GM10266 (cell line): ENCODE measurements at regions not wholly inside any gene's neighbourhood (a gene's known extent, or its start where the extent isn't known, plus 50 kb on each side); places are given as distances from the start of the nearest gene placed in this dataset.

Experiments used
- DNase-seq: peaks from one replicate; pipeline ENCODE4 v3.0.0; 2012; ENCODE audit errors: extremely low spot score
- CTCF ChIP-seq: IDR thresholded peaks from 2 replicates; pipeline ENCODE4 v1.5.1; 2012; ENCODE audit warnings: mild to moderate bottlenecking, low read depth; ENCODE audit not compliant: control insufficient read depth, insufficient read depth; ENCODE audit errors: missing control alignments

GRCh38 chrX:51834076-51834475 lies 59.3 kb upstream of the MAGED1 start:
- no peak for DNase-seq
- no peak for TF ChIP-seq CTCF

- no peak for DNase-seq
- no peak for TF ChIP-seq CTCF
Measured at GRCh38 chrX:51836823-51837222, 56.6 kb upstream of the MAGED1 start.

- TF ChIP-seq CTCF, result no peak
- DNase-seq, result no peak
Measured at GRCh38 chrX:51837451-51837850, 56.0 kb upstream of the MAGED1 start.

- no peak for DNase-seq
- no peak for TF ChIP-seq CTCF
Measured at GRCh38 chrX:51837921-51838320, 55.5 kb upstream of the MAGED1 start.
